NCI-H748 (cell line): ENCODE measurements at regions not wholly inside any gene's neighbourhood (a gene's known extent, or its start where the extent isn't known, plus 50 kb on each side); places are given as distances from the start of the nearest gene placed in this dataset.
"Not testable (repeated sequence)": the region's sequence is repeated elsewhere in the genome, so short reads cannot be mapped to it uniquely, and the experiment has no call there.

Experiments used
- DNase-seq: peaks from one replicate; lab custom pipeline; 2025; ENCODE audit not compliant: unreplicated experiment; lab: John Stamatoyannopoulos, UW

- DNase-seq, result not testable (repeated sequence)
Measured at GRCh38 chr9:19895578-19895977, 106.7 kb upstream of the SLC24A2 start.

- no peak for DNase-seq
Measured at GRCh38 chr9:19895006-19895405, 106.2 kb upstream of the SLC24A2 start.

- DNase-seq, result no peak
Measured at GRCh38 chr9:19885608-19886007, 96.8 kb upstream of the SLC24A2 start.

- no peak for DNase-seq
Measured at GRCh38 chr9:19879062-19879461, 90.2 kb upstream of the SLC24A2 start.

- DNase-seq, result no peak
Measured at GRCh38 chr9:19876569-19877316, 87.9 kb upstream of the SLC24A2 start.

- no peak for DNase-seq
Measured at GRCh38 chr9:19875291-19875920, 86.6 kb upstream of the SLC24A2 start.

GRCh38 chr9:19873188-19873587 is 84.4 kb upstream of the SLC24A2 start:
- not testable (repeated sequence) for DNase-seq

- no peak for DNase-seq
Measured at GRCh38 chr9:19870988-19871387, 82.2 kb upstream of the SLC24A2 start.

- DNase-seq, result no peak
Measured at GRCh38 chr9:19840953-19841352, 52.1 kb upstream of the SLC24A2 start.
